GM12874 (cell line): ENCODE measurements at regions not wholly inside any gene's neighbourhood (a gene's known extent, or its start where the extent isn't known, plus 50 kb on each side); places are given as distances from the start of the nearest gene placed in this dataset.

Experiments used
- CTCF ChIP-seq: IDR thresholded peaks from 2 replicates; pipeline ENCODE4 v1.5.1; 2011; ENCODE audit warnings: low read depth, mild to moderate bottlenecking, control low read depth, low read length, moderate library complexity; ENCODE audit not compliant: insufficient read depth

- no peak for TF ChIP-seq CTCF
Observed at GRCh38 chr20:21867353-21867752, 161.9 kb downstream of the PAX1 start.

GRCh38 chr20:21862956-21863355 is 157.5 kb downstream of the PAX1 start:
- TF ChIP-seq CTCF, result no peak

DNA sequence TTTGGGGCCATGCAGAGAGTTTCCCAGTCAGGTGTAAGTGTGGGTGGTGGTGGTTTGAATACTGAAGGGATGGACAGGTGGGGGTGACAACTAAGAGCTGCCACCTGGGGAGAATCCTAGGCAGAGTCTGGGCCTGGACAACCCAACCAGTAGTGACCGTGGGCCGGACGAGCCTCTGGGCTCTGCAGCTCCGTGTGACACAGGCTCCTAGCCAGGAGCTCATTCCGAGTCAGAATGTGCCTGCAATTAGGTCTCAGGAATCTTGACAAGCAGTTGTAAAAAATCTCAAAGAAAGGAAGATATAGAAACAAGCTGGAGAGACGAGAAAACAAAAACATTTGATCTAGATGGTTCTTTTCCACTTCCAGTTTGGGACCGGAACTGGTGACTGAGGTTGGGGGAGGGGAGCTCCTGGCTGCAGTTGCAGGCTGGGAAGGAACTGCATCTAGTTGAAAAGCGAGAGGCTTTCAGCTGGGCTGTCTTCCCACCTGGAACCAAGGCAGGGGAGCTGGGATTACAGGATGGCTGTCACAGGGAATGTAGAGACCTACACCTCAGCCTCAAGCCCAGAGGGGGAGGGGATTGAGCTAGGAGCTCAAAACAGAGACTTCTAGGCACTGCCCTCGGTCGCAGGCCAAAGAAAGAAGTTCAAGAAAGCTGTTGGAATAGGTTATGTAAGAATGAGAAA is 156.9 kb downstream of the PAX1 start:
- no peak for TF ChIP-seq CTCF

- TF ChIP-seq CTCF, result no peak
Observed at GRCh38 chr20:21840991-21841390, 135.5 kb downstream of the PAX1 start.

DNA sequence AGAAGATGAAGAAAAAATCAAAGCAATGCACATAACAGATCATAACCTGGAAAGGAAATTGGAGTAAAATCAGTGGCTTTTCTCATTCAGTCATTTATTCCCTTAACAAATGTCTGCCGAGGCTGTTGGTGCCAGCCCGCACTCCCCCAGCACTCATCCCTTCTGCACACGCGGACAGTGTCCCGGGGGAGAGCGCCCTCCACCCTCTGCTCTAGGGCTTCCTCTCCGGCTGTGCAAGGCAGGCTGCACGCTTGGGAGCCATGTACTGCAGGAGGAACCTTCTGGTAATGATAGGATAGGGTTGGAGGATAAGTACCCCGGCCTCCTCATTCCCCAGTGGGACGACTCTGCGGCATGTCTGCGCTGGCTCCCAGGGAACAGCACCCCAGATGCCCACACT is 134.5 kb downstream of the PAX1 start:
- TF ChIP-seq CTCF, result no peak

- no peak for TF ChIP-seq CTCF
Observed at GRCh38 chr20:21836346-21836745, 130.9 kb downstream of the PAX1 start.

GRCh38 chr20:21835042-21835441 is 129.6 kb downstream of the PAX1 start:
- no peak for TF ChIP-seq CTCF
